ENCODE measurements at regions not wholly inside any gene's neighbourhood (a gene's known extent, or its start where the extent isn't known, plus 50 kb on each side); places are given as distances from the start of the nearest gene placed in this dataset.

DNA sequence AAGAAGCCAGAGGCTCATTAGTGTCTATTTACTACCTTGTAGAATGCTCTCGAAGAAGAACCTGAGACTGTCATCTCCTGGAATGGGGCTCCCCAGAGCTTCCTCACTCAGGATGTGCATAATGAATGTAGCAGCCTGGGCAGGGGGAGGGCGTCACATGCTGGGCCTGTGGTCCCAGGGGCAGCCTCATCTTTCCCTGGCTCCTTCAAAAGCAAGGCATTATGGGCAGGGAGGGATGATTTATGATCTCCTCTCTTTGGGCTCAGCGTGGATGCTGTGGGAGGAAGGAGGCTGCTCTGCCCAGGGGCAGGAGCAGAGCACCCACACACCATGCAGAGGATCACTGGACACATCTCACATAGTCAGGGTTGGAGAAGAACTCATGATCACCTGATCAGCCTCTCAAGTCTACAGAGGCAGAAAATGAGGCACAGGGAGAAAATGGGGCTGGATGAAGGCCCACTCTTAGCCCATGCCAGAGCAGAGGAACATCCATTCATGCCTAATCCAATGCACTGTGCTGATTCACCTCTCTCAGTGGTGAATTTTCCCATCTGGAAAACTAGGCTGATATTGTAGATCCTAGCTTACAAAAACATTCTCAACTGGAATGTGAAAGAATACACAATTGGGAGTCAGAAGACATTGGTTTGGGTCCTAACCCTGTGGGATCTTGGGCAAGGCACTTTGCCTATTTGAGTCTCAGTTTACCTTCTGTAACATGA lies 173.7 kb downstream of the CARTPT start:
- DNase-seq (ENCODE audit: low read depth): no peak
- peaks cover 16% of the 10 kb centered on the region for H3K27me3 ChIP-seq (replicated peaks; ENCODE audit: control insufficient read depth, insufficient read depth, low read length)
- no peak overlapping the region for H3K9ac ChIP-seq (ENCODE audit: low read length)
- H3K36me3 ChIP-seq (ENCODE audit: control insufficient read depth, insufficient read depth, low read length, severe bottlenecking): no peaks in the 10 kb centered on the region
- H3K4me3 ChIP-seq (ENCODE audit: low read length): no peak overlapping the region
- no peaks in the 10 kb centered on the region for H3K9me3 ChIP-seq (ENCODE audit: control insufficient read depth, low read length)
- H3K4me1 ChIP-seq (ENCODE audit: control insufficient read depth, insufficient read depth, low read length): peaks cover 11% of the 10 kb centered on the region

DNA sequence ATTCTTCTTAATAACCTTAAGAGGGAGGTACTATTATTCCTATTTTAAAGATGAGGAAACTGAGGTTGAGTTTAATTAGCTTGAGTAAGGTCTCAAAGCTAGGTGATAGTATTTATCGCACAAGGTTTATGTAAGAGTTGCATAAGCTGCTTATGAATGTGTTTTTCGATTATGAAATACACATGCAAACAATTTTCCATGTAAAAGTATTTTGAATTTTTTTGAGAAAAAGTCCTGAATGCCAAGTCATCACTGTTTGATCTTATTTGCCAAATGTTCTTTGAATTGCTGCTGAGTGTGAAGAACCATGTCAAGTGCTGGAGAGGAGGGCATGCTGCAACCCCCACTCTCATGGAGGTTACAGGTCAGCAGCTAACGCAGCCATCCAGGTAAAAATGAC lies 174.4 kb downstream of the CARTPT start:
- Histone ChIP-seq H3K4me1 (ENCODE audit: control insufficient read depth, insufficient read depth, low read length) (peaks cover 11% of the 10 kb centered on the region), H3K9me3 (ENCODE audit: control insufficient read depth, low read length) (no peaks in the 10 kb centered on the region), H3K9ac (ENCODE audit: low read length) (no peak overlapping the region), H3K36me3 (ENCODE audit: control insufficient read depth, insufficient read depth, low read length, severe bottlenecking) (no peaks in the 10 kb centered on the region), H3K4me3 (ENCODE audit: low read length) (no peak overlapping the region), H3K27me3 (replicated peaks; ENCODE audit: control insufficient read depth, insufficient read depth, low read length) (peaks cover 16% of the 10 kb centered on the region)
- peak; percentile 77 for DNase-seq (ENCODE audit: low read depth)

DNA sequence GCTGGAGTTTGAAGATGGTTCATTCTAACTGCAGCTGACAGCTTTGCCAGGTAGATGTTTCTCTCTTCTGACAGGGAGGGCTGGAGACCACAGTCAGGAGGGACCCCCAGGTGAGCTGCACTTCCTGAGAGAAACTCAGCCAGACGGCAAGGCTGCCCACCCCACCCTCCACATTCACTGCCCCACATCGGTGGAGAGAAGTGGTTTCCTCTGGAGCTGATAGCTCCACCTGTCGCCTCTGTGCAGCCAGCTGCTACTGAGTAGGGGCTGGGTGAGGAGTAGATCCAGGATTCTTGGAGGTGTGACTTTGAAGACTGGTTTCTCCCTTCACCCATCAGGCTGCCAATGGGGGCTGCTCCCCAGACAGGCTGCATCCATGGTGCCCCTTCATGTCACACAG lies 175.0 kb downstream of the CARTPT start:
- Histone ChIP-seq H3K9me3 (ENCODE audit: control insufficient read depth, low read length) (no peaks in the 10 kb centered on the region), H3K9ac (ENCODE audit: low read length) (no peak overlapping the region), H3K36me3 (ENCODE audit: control insufficient read depth, insufficient read depth, low read length, severe bottlenecking) (no peaks in the 10 kb centered on the region), H3K27me3 (replicated peaks; ENCODE audit: control insufficient read depth, insufficient read depth, low read length) (peaks cover 16% of the 10 kb centered on the region), H3K4me1 (ENCODE audit: control insufficient read depth, insufficient read depth, low read length) (peaks cover 11% of the 10 kb centered on the region), H3K4me3 (ENCODE audit: low read length) (no peak overlapping the region)
- DNase-seq (ENCODE audit: low read depth): no peak

DNA sequence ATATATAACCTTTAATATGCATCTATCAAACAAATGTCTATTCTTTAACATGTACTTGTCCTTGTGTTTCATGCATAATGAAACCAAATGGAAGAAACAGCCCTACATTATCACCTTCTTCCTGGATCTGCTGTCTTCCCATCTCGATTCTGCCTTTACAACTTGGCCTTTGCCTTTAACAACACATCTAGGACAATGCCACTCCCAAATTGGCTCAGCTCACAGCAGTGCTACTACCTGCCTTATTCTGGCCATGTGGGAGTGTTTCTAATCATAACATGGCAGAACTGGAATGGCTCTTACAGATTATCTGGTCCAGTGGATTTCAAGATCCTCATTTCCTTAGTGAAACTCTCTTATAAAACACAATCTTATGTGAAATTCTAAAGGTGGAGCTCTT lies 176.5 kb downstream of the CARTPT start:
- no peak overlapping the region for H3K9ac ChIP-seq (ENCODE audit: low read length)
- H3K4me3 ChIP-seq (ENCODE audit: low read length): no peak overlapping the region
- H3K36me3 ChIP-seq (ENCODE audit: control insufficient read depth, insufficient read depth, low read length, severe bottlenecking): no peaks in the 10 kb centered on the region
- peaks cover 9% of the 10 kb centered on the region for H3K27me3 ChIP-seq (replicated peaks; ENCODE audit: control insufficient read depth, insufficient read depth, low read length)
- peaks cover 11% of the 10 kb centered on the region for H3K4me1 ChIP-seq (ENCODE audit: control insufficient read depth, insufficient read depth, low read length)
- no peak for DNase-seq (ENCODE audit: low read depth)
- H3K9me3 ChIP-seq (ENCODE audit: control insufficient read depth, low read length): no peaks in the 10 kb centered on the region

DNA sequence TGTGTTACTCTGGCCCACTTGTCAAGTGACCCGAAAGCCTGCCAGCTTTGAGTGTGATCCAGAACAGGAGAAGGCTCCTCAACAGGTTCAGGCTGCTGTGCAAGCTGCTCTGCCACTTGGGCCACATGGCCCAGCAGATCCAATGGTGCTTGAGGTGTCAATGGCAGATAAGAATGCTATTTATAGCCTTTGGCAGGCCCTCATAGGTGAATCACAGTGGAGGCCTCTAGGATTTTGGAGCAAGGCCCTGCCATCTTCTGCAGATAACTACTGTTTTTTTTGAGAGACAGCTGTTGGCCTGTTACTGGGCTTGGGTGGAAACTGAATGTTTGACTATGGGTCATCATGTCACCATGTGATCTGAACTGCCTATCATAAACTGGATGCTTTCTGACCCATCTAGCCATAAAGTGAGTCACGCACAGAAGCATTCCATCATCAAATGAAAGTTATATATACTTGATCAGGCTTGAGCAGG lies 180.8 kb downstream of the CARTPT start:
- Histone ChIP-seq H3K9me3 (ENCODE audit: control insufficient read depth, low read length) (no peaks in the 10 kb centered on the region), H3K4me1 (ENCODE audit: control insufficient read depth, insufficient read depth, low read length) (no peaks in the 10 kb centered on the region), H3K9ac (ENCODE audit: low read length) (no peak overlapping the region), H3K27me3 (replicated peaks; ENCODE audit: control insufficient read depth, insufficient read depth, low read length) (peaks cover 2% of the 10 kb centered on the region), H3K4me3 (ENCODE audit: low read length) (no peak overlapping the region), H3K36me3 (ENCODE audit: control insufficient read depth, insufficient read depth, low read length, severe bottlenecking) (no peaks in the 10 kb centered on the region)
- DNase-seq (ENCODE audit: low read depth): no peak

DNA sequence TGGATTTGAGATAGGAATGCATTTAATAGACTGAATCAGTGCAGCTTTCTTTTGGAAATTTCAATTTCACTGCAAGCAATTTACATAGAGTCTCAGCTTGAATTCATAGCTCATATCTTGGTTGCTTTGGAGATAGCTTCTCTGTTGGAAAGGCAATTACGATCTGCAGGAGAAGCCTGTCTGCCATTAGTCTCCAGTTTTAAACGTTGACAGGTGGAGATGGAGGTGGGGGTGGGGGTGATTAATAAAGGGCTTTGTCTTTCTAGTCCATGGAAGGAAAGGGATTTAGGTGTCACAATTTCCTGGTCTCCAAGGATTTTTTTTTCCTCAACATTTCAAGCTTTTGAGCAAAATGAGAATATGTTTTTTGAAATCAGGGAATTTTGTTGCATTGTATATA lies 184.7 kb downstream of the CARTPT start:
- no peak for DNase-seq (ENCODE audit: low read depth)
- Histone ChIP-seq H3K4me1 (ENCODE audit: control insufficient read depth, insufficient read depth, low read length) (no peaks in the 10 kb centered on the region), H3K36me3 (ENCODE audit: control insufficient read depth, insufficient read depth, low read length, severe bottlenecking) (no peaks in the 10 kb centered on the region), H3K9me3 (ENCODE audit: control insufficient read depth, low read length) (peaks cover 8% of the 10 kb centered on the region), H3K27me3 (replicated peaks; ENCODE audit: control insufficient read depth, insufficient read depth, low read length) (no peaks in the 10 kb centered on the region), H3K4me3 (ENCODE audit: low read length) (no peak overlapping the region), H3K9ac (ENCODE audit: low read length) (no peak overlapping the region)

DNA sequence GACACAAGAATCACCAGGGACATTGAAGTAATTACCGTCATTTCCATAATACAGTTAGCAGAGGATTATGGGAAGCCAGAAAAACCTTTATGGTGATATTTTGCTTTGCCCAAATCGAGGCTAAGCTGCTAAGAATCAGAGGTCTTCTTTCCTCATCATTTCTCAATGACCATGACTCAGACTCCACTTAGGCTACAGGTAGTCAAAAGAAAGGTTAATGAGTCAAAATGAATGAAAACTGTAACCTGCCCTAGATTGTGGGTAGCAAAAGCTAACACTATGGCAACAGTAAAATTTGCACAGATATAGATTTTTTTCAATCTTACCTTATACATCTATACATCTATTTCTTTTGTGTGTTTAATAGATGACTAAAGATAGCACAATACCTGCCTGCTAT lies 185.8 kb downstream of the CARTPT start:
- H3K27me3 ChIP-seq (replicated peaks; ENCODE audit: control insufficient read depth, insufficient read depth, low read length): no peaks in the 10 kb centered on the region
- H3K4me3 ChIP-seq (ENCODE audit: low read length): no peak overlapping the region
- H3K9me3 ChIP-seq (ENCODE audit: control insufficient read depth, low read length): peaks cover 8% of the 10 kb centered on the region
- H3K9ac ChIP-seq (ENCODE audit: low read length): no peak overlapping the region
- H3K4me1 ChIP-seq (ENCODE audit: control insufficient read depth, insufficient read depth, low read length): no peaks in the 10 kb centered on the region
- H3K36me3 ChIP-seq (ENCODE audit: control insufficient read depth, insufficient read depth, low read length, severe bottlenecking): no peaks in the 10 kb centered on the region
- no peak for DNase-seq (ENCODE audit: low read depth)

DNA sequence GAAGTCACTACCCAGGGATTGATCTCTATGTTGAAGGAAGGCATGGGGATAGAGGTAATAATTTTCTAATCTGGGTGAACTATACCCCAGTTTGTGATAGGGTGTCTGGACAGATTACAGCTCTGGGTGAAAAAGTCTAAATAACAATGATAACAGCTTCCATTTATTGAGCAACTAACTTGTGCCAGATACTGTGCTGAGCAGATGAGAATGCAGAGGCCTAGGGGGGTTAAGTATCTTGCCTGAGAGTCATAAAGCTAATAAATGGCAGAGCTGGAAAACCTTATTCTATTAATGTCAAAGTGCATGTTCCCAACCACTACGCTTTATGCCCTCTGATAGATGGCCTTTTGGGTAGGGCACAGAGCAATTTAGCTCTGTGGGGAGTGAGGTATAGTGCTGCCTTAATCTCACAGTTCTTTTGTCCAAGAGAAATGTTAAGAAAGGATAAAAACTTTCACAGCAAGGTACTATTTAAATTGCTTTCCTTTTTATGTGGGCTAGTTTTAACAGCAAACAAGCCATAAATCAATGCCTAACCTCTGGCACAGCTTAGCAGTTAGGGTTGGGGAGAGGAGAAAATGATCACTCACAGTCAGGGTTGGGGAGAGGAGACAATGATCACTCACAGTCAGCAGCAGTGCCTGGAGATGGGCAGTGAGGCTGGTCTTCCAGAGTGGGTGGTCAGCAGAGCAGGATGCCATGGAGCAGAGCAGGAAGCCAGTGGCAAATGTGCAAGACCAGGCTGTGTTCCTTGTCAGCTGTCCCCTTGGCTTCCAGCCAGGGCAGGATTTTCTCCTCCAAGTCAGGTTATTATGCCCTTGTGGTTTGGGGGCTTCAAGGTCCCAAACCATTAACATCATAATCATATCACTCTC lies 187.0 kb downstream of the CARTPT start:
- no peak for DNase-seq (ENCODE audit: low read depth)
- no peaks in the 10 kb centered on the region for H3K4me1 ChIP-seq (ENCODE audit: control insufficient read depth, insufficient read depth, low read length)

DNA sequence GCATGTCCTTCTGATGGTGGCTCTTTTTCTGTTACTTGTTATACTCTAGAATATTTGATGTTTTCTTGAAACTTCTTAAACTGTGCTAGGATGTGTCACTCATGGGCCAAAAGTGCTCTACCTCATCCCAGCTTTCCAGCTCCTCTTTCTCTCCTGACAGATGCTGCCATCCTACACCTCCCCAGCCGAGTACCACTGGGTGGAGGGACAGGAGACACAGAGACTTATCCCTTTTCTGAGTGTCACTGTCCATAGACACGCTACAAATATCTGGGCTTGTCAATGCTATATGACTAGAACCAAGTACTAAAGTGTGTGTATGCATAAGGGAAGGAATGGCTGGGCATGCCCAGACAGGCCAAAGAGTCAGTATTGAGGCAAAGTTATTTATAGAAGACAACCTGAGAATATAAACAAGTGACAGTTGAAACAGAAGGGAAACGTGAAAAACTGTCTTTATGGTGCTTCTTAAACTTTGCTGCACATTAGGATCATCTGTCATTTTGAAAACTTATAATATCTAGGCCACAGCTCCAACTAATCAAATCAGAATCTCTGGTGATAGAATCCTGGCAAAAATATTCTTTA lies 188.0 kb downstream of the CARTPT start:
- no peaks in the 10 kb centered on the region for H3K4me1 ChIP-seq (ENCODE audit: control insufficient read depth, insufficient read depth, low read length)
- H3K36me3 ChIP-seq (ENCODE audit: control insufficient read depth, insufficient read depth, low read length, severe bottlenecking): no peaks in the 10 kb centered on the region
- H3K4me3 ChIP-seq (ENCODE audit: low read length): no peak overlapping the region
- no peak for DNase-seq (ENCODE audit: low read depth)
- H3K9me3 ChIP-seq (ENCODE audit: control insufficient read depth, low read length): peaks cover 10% of the 10 kb centered on the region
- no peak overlapping the region for H3K9ac ChIP-seq (ENCODE audit: low read length)
- H3K27me3 ChIP-seq (replicated peaks; ENCODE audit: control insufficient read depth, insufficient read depth, low read length): no peaks in the 10 kb centered on the region

More for the DNA sequence above, 187.0 kb downstream of the CARTPT start:
- Histone ChIP-seq H3K36me3 (ENCODE audit: control insufficient read depth, insufficient read depth, low read length, severe bottlenecking) (no peaks in the 10 kb centered on the region), H3K9ac (ENCODE audit: low read length) (no peak overlapping the region), H3K27me3 (replicated peaks; ENCODE audit: control insufficient read depth, insufficient read depth, low read length) (no peaks in the 10 kb centered on the region), H3K4me3 (ENCODE audit: low read length) (no peak overlapping the region), H3K9me3 (ENCODE audit: control insufficient read depth, low read length) (peaks cover 8% of the 10 kb centered on the region)

DNA sequence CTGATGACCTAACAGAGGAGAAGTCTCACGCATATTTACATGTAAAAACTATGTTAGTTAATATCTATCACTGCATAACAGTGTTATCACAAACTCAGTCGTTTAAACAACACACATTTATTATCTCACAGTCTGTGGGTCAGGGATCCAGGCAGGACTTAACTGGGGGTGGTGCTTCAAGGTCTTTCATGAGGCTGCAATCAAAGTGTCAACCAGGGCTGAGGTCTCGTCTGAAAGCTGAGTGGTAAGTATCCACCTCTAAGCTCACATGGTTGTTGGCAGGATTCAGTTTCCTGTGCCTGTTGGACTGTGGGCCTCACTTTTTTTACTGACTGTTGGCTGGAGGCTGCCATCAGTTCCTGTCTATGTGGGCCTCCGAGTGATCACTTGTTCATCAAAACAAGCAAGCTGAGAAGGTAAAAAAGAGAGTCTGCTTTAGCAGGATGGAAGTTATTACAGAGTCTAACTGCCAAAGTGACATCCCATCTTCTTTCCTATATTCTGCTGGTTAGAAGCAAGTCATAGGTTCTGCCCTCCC lies 188.6 kb downstream of the CARTPT start:
- DNase-seq (ENCODE audit: low read depth): no peak
- Histone ChIP-seq H3K27me3 (replicated peaks; ENCODE audit: control insufficient read depth, insufficient read depth, low read length) (no peaks in the 10 kb centered on the region), H3K9ac (ENCODE audit: low read length) (no peak overlapping the region), H3K36me3 (ENCODE audit: control insufficient read depth, insufficient read depth, low read length, severe bottlenecking) (no peaks in the 10 kb centered on the region), H3K4me3 (ENCODE audit: low read length) (no peak overlapping the region), H3K9me3 (ENCODE audit: control insufficient read depth, low read length) (peaks cover 10% of the 10 kb centered on the region), H3K4me1 (ENCODE audit: control insufficient read depth, insufficient read depth, low read length) (no peaks in the 10 kb centered on the region)

DNA sequence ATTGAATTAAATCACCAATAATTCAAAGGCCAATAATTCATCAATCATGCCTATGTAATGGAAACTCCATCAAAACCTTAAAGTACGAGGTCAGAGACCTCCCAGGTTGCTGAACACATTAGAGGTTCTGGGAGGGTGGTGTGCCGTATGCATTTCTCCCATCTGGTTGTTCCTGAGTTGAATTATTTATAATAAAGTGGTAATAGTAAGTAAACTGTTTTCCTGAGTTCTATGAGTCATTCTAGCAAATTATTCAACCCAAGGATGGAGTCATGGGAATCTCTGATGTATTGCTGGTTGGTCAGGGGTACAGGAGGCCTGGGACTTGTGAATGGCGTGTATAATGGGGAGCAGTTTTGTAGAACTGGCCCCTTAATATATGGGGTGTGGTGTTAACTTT lies 191.7 kb downstream of the CARTPT start:
- H3K9ac ChIP-seq (ENCODE audit: low read length): no peak overlapping the region
- no peak for DNase-seq (ENCODE audit: low read depth)
- no peaks in the 10 kb centered on the region for H3K36me3 ChIP-seq (ENCODE audit: control insufficient read depth, insufficient read depth, low read length, severe bottlenecking)
- H3K27me3 ChIP-seq (replicated peaks; ENCODE audit: control insufficient read depth, insufficient read depth, low read length): no peaks in the 10 kb centered on the region
- H3K4me1 ChIP-seq (ENCODE audit: control insufficient read depth, insufficient read depth, low read length): no peaks in the 10 kb centered on the region
- H3K9me3 ChIP-seq (ENCODE audit: control insufficient read depth, low read length): peaks cover 4% of the 10 kb centered on the region
- no peak overlapping the region for H3K4me3 ChIP-seq (ENCODE audit: low read length)
